BJ (cell line): ENCODE measurements at regions not wholly inside any gene's neighbourhood (a gene's known extent, or its start where the extent isn't known, plus 50 kb on each side); places are given as distances from the start of the nearest gene placed in this dataset.
"Not testable (repeated sequence)": the region's sequence is repeated elsewhere in the genome, so short reads cannot be mapped to it uniquely, and the experiment has no call there.

ENCODE experiments used
- CTCF ChIA-PET: fragments of 350-600 bp; formaldehyde crosslinking; extraction: SDS; loops from one replicate; lab custom pipeline; 2021; ENCODE audit warnings: antibody characterized with exemption, inconsistent platforms; lab: Yijun Ruan, JAX
- POLR2A ChIA-PET: fragments of 300-600 bp; sonication (Branson Sonifier 250); formaldehyde crosslinking; extraction: SDS; loops from one replicate; lab custom pipeline; 2021; ENCODE audit warnings: antibody characterized with exemption; lab: Charles Lee
- DNase-seq: peaks from one replicate; pipeline ENCODE4 v3.0.0-alpha.2; 2011; ENCODE audit warnings: low read depth
- H3K27me3 ChIP-seq: 2 replicates; pipeline ENCODE4 v1.6.0; 2011; ENCODE audit warnings: low read length; ENCODE audit not compliant: control insufficient read depth, insufficient read depth
- H3K36me3 ChIP-seq: 2 replicates; pipeline ENCODE4 v1.5.1; 2011; ENCODE audit warnings: low read length; ENCODE audit not compliant: control insufficient read depth, insufficient read depth
- H3K4me3 ChIP-seq: 2 replicates; pipeline ENCODE4 v1.5.1; 2011; ENCODE audit warnings: low read depth, mild to moderate bottlenecking, control low read depth, low read length
- CTCF ChIP-seq: IDR thresholded peaks from 2 replicates; pipeline ENCODE4 v1.5.1; 2011; ENCODE audit warnings: low read depth, mild to moderate bottlenecking, control low read depth, inconsistent platforms, low read length, moderate library complexity; ENCODE audit not compliant: insufficient read depth

- Histone ChIP-seq H3K4me3 (no peak overlapping the region), H3K27me3 (no peaks in the 10 kb centered on the region; the same call in 1 of the 2 replicates), H3K36me3 (no peaks in the 10 kb centered on the region)
- no peak for DNase-seq
- POLR2A ChIA-PET = no interaction called here
- CTCF ChIA-PET = no interaction called here
- TF ChIP-seq CTCF = no peak
These were observed 185.8 kb downstream of the B3GLCT start for GRCh38 chr13:31385540-31385939.

GRCh38 chr13:31394506-31394905 lies 194.7 kb downstream of the B3GLCT start:
- no peak for TF ChIP-seq CTCF
- Histone ChIP-seq H3K36me3 (no peaks in the 10 kb centered on the region), H3K27me3 (0 out of 2 replicates have a peak, but pooled peaks cover 2% of the 10 kb centered on the region), H3K4me3 (no peak overlapping the region)
- ChIA-PET CTCF (interaction anchor here (1.1 to 1.7 kb wide), 2 partner anchors 30 to 160 kb away, joined by 3 to 4 read pairs; no protein-coding TSS in a partner anchor), POLR2A (no interaction called here)
- no peak for DNase-seq

GRCh38 chr13:31395090-31395489 lies 195.3 kb downstream of the B3GLCT start:
- 0 out of 2 replicates have a peak, but pooled peaks cover 2% of the 10 kb centered on the region for H3K27me3 ChIP-seq
- TF ChIP-seq CTCF = no peak
- H3K36me3 ChIP-seq = no peaks in the 10 kb centered on the region
- no peak for DNase-seq
- no peak overlapping the region for H3K4me3 ChIP-seq
- POLR2A ChIA-PET = no interaction called here
- CTCF ChIA-PET = interaction anchor here (1.1 to 1.7 kb wide), 2 partner anchors 29 to 160 kb away, joined by 3 to 4 read pairs; no protein-coding TSS in a partner anchor

- Histone ChIP-seq H3K4me3 (no peak overlapping the region), H3K27me3 (no peaks in the 10 kb centered on the region), H3K36me3 (no peaks in the 10 kb centered on the region)
- CTCF ChIA-PET = no interaction called here
- no peak for TF ChIP-seq CTCF
- DNase-seq = no peak
- POLR2A ChIA-PET = no interaction called here
These were observed 199.9 kb downstream of the B3GLCT start for GRCh38 chr13:31399690-31400089.

GRCh38 chr13:31403711-31404110 lies 203.9 kb downstream of the B3GLCT start:
- POLR2A ChIA-PET, CTCF ChIA-PET, H3K4me3 ChIP-seq, DNase-seq, H3K36me3 ChIP-seq, H3K27me3 ChIP-seq: not testable (repeated sequence)

GRCh38 chr13:31408927-31409326 lies 209.2 kb downstream of the B3GLCT start:
- CTCF ChIA-PET = interaction anchor here (0.7 to 3.5 kb wide), 6 partner anchors 10 to 235 kb away, joined by 3 to 29 read pairs (median 3); partner anchors contain the start of gene B3GLCT

More at GRCh38 chr13:31408927-31409326, 209.2 kb downstream of the B3GLCT start:
- no peak overlapping the region for H3K4me3 ChIP-seq
- POLR2A ChIA-PET = no interaction called here
- DNase-seq = no peak
- no peaks in the 10 kb centered on the region for H3K36me3 ChIP-seq
- H3K27me3 ChIP-seq = peaks cover 4% of the 10 kb centered on the region; the same call in 1 of the 2 replicates
- no peak for TF ChIP-seq CTCF
